ENCODE measurements at regions not wholly inside any gene's neighbourhood (a gene's known extent, or its start where the extent isn't known, plus 50 kb on each side); places are given as distances from the start of the nearest gene placed in this dataset.

DNA sequence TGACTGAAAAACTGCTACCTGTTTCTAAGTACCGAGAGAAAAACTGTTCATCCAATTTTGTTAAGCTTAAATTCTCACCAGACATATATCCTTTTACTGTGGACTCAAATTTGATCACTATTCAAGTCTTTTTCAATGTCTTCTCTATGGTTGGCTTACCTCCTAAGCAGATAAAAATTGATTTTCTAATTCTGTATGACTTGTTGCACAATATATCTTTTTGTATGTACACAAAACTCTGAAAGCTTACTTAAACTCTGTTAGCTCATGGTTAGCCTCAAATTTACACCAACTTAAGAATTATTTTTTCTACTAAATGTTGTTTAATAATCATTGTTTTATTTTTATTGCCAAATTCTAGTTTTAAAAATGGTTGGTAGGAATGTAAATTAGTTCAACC lies 715.4 kb downstream of the LTN1 start (continued):
- TF ChIP-seq, protein P1, sequence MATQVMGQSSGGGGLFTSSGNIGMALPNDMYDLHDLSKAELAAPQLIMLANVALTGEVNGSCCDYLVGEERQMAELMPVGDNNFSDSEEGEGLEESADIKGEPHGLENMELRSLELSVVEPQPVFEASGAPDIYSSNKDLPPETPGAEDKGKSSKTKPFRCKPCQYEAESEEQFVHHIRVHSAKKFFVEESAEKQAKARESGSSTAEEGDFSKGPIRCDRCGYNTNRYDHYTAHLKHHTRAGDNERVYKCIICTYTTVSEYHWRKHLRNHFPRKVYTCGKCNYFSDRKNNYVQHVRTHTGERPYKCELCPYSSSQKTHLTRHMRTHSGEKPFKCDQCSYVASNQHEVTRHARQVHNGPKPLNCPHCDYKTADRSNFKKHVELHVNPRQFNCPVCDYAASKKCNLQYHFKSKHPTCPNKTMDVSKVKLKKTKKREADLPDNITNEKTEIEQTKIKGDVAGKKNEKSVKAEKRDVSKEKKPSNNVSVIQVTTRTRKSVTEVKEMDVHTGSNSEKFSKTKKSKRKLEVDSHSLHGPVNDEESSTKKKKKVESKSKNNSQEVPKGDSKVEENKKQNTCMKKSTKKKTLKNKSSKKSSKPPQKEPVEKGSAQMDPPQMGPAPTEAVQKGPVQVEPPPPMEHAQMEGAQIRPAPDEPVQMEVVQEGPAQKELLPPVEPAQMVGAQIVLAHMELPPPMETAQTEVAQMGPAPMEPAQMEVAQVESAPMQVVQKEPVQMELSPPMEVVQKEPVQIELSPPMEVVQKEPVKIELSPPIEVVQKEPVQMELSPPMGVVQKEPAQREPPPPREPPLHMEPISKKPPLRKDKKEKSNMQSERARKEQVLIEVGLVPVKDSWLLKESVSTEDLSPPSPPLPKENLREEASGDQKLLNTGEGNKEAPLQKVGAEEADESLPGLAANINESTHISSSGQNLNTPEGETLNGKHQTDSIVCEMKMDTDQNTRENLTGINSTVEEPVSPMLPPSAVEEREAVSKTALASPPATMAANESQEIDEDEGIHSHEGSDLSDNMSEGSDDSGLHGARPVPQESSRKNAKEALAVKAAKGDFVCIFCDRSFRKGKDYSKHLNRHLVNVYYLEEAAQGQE (IDR thresholded peaks at IDR 0.05; ENCODE audit: unreplicated experiment), result no peak

DNA sequence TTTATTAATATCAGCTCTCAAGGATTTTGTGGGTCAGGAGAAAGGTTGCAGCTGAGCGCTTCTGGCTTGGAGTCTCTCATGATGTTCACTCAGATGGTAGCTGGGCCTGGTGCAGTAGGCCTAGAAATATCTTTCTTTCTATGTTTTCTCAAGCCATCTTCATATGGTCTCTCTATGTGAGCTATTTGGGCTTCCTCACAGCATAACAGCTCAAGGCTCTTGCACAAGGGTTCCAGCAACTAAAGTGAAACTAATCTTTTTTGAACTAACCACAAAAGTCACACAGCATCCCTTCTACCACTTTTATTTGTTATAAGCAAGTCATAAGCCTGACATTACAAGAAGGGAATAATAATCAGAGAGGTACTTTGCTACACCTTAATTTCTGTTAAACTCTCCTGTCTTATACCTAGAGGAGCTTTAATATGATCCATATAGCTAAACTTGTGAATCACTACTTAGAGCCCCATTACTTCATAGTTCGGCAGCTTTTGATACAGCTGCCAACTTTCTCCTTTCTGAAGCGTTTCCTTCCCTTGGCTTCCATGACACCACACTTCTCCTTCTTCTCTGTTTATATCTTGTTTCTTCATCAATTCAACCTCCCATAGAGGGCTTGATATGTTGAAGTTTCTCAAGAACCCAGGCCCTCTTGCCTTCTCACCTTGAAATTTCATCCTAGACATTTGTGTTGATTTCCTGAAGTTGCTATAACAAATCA lies 720.2 kb downstream of the LTN1 start:
- Mint-ChIP-seq H3K4me3 (no peak overlapping the region), H3K4me1 (no peaks in the 10 kb centered on the region), H3K27ac (no peak overlapping the region), H3K9me3 (peaks cover 3% of the 10 kb centered on the region; the same call in 2 of the 3 replicates), H3K36me3 (ENCODE audit: low read depth) (peaks cover 2% of the 10 kb centered on the region; the same call in 1 of the 3 replicates), H3K27me3 (ENCODE audit: insufficient read depth, low read depth, poor library complexity) (no peaks in the 10 kb centered on the region)
- no peak for DNase-seq (ENCODE audit: low spot score)
- TF ChIP-seq STAT1 (IDR thresholded peaks at IDR 0.05; ENCODE audit: unreplicated experiment) (no peak), EZH2 (IDR thresholded peaks at IDR 0.05; ENCODE audit: low read depth, unreplicated experiment) (no peak), EZH2phosphoT487 (IDR thresholded peaks at IDR 0.05; ENCODE audit: unreplicated experiment) (no peak), JUNB (IDR thresholded peaks at IDR 0.05; ENCODE audit: unreplicated experiment) (no peak), ZNF331 (CRISPR knock-in tag; IDR thresholded peaks at IDR 0.05; ENCODE audit: low read depth) (no peak), NANOG (IDR thresholded peaks at IDR 0.05; ENCODE audit: borderline replicate concordance) (no peak), POLR2AphosphoS5 (IDR thresholded peaks at IDR 0.05; ENCODE audit: low read depth) (no peak)
- TF ChIP-seq, protein P2, sequence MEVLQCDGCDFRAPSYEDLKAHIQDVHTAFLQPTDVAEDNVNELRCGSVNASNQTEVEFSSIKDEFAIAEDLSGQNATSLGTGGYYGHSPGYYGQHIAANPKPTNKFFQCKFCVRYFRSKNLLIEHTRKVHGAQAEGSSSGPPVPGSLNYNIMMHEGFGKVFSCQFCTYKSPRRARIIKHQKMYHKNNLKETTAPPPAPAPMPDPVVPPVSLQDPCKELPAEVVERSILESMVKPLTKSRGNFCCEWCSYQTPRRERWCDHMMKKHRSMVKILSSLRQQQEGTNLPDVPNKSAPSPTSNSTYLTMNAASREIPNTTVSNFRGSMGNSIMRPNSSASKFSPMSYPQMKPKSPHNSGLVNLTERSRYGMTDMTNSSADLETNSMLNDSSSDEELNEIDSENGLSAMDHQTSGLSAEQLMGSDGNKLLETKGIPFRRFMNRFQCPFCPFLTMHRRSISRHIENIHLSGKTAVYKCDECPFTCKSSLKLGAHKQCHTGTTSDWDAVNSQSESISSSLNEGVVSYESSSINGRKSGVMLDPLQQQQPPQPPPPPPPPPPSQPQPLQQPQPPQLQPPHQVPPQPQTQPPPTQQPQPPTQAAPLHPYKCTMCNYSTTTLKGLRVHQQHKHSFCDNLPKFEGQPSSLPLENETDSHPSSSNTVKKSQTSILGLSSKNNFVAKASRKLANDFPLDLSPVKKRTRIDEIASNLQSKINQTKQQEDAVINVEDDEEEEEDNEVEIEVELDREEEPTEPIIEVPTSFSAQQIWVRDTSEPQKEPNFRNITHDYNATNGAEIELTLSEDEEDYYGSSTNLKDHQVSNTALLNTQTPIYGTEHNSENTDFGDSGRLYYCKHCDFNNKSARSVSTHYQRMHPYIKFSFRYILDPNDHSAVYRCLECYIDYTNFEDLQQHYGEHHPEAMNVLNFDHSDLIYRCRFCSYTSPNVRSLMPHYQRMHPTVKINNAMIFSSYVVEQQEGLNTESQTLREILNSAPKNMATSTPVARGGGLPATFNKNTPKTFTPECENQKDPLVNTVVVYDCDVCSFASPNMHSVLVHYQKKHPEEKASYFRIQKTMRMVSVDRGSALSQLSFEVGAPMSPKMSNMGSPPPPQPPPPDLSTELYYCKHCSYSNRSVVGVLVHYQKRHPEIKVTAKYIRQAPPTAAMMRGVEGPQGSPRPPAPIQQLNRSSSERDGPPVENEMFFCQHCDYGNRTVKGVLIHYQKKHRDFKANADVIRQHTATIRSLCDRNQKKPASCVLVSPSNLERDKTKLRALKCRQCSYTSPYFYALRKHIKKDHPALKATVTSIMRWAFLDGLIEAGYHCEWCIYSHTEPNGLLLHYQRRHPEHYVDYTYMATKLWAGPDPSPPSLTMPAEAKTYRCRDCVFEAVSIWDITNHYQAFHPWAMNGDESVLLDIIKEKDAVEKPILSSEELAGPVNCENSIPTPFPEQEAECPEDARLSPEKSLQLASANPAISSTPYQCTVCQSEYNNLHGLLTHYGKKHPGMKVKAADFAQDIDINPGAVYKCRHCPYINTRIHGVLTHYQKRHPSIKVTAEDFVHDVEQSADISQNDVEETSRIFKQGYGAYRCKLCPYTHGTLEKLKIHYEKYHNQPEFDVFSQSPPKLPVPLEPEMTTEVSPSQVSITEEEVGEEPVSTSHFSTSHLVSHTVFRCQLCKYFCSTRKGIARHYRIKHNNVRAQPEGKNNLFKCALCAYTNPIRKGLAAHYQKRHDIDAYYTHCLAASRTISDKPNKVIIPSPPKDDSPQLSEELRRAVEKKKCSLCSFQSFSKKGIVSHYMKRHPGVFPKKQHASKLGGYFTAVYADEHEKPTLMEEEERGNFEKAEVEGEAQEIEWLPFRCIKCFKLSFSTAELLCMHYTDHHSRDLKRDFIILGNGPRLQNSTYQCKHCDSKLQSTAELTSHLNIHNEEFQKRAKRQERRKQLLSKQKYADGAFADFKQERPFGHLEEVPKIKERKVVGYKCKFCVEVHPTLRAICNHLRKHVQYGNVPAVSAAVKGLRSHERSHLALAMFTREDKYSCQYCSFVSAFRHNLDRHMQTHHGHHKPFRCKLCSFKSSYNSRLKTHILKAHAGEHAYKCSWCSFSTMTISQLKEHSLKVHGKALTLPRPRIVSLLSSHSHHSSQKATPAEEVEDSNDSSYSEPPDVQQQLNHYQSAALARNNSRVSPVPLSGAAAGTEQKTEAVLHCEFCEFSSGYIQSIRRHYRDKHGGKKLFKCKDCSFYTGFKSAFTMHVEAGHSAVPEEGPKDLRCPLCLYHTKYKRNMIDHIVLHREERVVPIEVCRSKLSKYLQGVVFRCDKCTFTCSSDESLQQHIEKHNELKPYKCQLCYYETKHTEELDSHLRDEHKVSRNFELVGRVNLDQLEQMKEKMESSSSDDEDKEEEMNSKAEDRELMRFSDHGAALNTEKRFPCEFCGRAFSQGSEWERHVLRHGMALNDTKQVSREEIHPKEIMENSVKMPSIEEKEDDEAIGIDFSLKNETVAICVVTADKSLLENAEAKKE (CRISPR knock-in tag; IDR thresholded peaks at IDR 0.05), result no peak
- ATAC-seq, result no peak
- no peaks in the 10 kb centered on the region for H3K4me1 ChIP-seq (ENCODE audit: insufficient read depth)
- H2AFZ ChIP-seq, result 0 out of 2 replicates have a peak overlapping the region, but pooled peaks have one; percentile 6
- peaks cover 12% of the 10 kb centered on the region for H3K9me2 ChIP-seq (ENCODE audit: insufficient read depth)
- no peaks in the 10 kb centered on the region for H3K27me3 ChIP-seq (ENCODE audit: insufficient read depth)
- H3K27ac ChIP-seq (ENCODE audit: low read depth), result no peak overlapping the region
- H3K79me2 ChIP-seq (replicated peaks; ENCODE audit: insufficient read depth), result no peaks in the 10 kb centered on the region
- H3K4me2 ChIP-seq, result no peak overlapping the region
- no peaks in the 10 kb centered on the region for H3F3A ChIP-seq (replicated peaks; ENCODE audit: low read depth)
- no peak overlapping the region for H3K4me3 ChIP-seq
- H4K20me1 ChIP-seq (replicated peaks; ENCODE audit: insufficient read depth), result no peaks in the 10 kb centered on the region
- no peaks in the 10 kb centered on the region for H3K36me3 ChIP-seq (ENCODE audit: insufficient read depth)

All from GM23338 (cell line).